HG02763 (cell line): ENCODE measurements at regions not wholly inside any gene's neighbourhood (a gene's known extent, or its start where the extent isn't known, plus 50 kb on each side); places are given as distances from the start of the nearest gene placed in this dataset.
A peak's percentile ranks its signal among the peaks of the same experiment; 100 is the strongest.

Source experiments
- ATAC-seq: cut with Tn5 transposase; IDR thresholded peaks from one replicate; pipeline ENCODE4 v1.9.1; 2021; ENCODE audit warnings: mild to moderate bottlenecking, moderate library complexity; ENCODE audit not compliant: unreplicated experiment

DNA sequence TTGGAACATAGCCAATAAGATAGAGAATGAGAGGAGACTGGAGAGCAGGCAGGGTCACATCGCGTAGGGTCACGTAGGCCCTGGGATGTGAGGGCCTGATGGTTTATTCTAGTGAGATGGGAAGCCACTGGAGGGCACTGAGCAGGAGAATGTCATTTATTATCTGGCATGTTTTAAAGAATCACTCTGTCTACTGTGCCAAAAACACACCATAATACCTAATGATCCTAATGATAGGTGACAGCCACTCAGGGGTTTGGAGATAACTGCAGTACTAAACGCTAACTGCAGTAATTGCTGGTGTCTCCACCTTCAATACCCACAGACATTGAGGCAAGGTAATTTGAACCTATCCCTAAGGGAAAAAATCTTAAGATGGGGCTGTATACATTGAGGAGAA, 185.4 kb downstream of the TTLL7 start:
- ATAC-seq: no peak

DNA sequence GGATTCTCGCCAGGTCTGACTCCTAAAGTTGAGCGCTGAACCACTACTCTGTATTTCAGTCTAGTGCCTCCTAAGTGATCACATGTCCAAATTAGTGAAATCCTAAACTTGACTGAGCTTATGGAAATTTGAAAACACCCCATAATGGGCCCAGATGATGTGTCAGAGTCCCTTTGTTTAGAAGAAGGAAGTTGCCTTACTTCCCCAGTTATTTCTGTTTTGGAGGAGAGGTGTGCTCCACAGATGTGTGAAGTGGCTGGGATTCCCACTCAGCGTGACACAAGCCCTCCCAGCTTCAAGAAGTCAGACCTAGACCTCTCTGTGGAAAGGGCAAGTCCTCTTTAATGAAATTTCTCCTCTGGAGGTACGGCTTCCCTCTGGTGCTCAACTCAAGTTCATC, 188.8 kb downstream of the TTLL7 start:
- no peak for ATAC-seq

DNA sequence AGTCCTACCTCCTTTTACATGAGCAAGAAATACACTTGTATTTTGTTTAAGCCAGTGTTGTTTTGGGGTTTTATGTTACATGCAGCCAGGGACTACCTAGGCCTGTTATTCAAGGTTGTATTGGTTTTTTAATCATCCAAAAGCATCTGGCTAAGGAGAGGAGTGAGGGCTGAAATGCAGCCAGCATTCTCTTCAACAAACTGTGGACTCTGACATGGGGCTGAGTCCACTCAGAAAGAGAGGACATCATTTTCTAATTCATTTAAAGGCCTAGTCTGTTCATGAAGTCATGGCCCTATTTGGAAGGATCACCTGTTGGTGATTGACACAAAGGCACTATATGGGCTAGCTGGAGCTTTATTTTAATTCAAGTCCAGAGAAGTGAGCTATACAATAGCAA, 190.4 kb downstream of the TTLL7 start:
- ATAC-seq: no peak

DNA sequence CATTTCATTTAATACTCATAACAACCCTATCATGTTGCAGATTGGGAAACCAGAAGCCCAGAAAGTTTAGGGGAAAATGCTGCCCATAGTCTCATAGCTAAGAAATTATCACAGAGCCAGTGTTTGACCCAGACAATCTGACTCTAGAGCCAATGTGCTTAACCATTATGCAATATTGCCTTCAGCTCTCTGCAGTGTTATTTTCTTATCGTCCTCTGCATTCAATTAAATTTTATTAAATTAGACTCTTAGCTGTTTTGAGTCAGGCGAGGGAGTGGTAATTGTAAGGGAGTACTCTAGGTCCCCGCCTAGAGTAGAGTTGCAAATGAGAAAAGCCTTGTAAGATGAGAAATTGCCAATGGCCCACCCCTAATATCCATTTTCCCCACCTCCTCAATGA, 191.1 kb downstream of the TTLL7 start:
- ATAC-seq: no peak

DNA sequence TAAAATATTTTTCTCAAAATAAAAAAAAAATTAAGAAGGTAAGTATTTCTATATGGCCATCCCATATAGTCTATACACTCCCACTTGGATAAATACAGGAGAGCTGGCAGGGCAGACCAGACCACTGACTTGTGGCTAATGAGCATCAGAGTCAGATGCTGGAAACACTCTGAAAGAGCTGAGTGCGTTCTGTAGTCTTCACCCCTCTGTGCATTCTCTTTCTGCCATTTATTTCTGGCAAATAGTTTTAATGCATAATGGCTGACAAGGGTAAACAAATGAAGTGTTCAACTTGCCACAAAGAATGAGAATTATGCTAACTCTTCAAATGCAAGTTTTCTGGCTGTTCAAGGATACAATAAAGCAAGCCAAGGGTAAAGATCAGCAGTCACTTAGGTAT, 191.7 kb downstream of the TTLL7 start:
- ATAC-seq: no peak

DNA sequence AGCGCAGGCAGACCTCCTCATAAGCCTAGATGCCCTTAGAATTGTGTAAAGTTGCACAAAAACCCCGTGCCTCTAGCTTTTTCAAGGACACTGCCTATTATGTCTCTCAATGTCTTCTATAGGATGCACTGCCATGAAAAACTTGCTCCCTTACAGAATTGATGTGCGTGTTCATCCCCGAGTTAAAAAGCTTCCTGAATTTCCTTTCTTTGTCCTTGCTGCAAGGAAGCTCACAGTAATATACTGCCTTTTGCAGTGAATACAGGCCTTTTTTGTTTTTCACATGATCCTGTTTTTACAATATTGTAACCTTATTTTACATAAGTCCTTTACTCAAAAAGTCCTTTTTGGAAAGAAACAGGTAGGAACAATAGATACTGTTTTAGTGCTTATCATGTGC, 193.0 kb downstream of the TTLL7 start:
- no peak for ATAC-seq

DNA sequence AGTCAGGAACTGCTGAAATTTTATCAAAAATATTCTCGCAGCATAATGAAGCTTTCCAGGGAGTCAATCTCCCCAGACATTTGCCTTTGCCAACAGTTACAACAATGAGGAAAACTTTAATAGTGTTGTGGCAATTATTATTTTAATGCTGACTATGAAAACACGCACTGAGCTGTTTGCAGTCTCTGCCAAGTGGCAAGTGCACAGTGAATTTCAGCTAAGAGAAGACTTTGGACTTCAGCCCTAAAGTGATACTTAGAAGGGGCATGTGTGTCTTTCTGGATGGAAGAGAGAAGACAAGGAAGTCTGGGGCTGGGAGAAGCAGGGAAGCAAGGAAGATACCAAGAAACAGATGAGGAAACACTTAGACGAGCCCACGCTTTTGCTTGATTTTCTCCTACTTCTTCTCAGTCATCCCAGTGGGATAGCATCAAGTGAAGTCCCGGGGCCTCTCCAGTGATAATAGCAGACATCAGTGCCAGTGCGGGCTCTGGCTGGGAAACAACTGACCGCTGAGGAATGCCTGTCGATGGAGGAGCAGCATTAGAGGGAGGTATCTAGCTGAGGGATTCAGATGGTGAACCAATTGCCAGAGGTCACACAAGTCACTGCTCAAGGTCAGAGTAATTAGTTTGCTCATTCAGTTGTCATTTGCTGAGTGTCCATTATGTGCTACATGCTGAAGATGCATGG, 196.3 kb downstream of the TTLL7 start:
- no peak for ATAC-seq

DNA sequence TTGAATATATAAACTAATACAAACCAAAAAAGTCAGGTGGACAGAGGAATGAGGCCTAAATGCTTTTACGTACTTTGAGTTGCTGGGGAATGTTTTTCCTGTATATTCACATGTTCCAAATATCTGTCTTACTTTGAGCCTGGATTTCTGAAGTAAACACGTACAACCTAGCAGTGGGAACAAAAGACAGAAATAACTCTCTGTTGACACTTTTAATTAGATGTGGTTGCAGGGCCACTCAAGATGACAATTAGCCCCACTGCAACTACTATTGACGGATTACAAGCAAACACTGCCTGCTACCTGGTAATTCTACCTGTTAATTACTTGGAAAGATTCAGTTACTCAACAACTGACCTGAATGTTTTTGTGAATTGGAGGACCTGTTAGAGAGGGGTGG, 196.9 kb downstream of the TTLL7 start:
- ATAC-seq: no peak

DNA sequence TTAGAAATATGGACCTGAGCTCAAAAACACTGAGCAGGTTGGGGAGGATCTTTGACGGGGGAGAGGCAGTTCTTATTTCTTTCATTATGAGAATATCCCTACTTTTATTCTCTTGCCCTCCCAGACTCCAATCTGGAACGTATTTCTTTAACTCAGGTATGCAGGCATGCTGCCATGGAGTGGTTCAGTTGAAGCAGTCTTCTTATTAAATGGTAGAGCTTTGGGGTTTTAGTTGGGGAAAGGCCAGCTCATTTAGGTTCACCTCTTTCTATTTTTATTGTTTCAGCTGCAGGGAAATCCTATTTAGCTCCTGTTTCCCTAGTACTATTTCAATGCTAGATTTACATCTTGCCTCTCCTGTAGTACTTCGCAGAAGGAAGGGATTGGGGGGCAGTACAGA, 198.9 kb downstream of the TTLL7 start:
- ATAC-seq: no peak

DNA sequence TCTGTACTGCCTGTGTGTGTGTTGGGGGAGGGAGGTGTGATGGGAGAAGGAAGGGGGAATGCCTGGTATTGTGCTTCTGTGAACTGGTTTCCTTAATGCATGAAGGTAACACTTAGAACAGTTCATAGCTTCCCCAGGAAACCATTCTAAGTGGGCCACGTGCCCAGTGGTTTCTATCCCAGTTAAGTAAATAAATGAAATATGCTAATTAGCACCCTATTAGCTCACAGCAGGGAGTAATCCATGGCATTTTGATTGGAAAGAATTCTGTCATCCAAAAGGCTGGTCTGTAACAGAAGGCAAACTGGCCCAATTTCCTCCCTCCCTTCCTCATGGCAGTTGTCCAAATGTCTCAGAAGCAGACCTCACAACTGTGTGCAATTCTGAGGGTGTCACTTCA, 199.3 kb downstream of the TTLL7 start:
- no peak for ATAC-seq

DNA sequence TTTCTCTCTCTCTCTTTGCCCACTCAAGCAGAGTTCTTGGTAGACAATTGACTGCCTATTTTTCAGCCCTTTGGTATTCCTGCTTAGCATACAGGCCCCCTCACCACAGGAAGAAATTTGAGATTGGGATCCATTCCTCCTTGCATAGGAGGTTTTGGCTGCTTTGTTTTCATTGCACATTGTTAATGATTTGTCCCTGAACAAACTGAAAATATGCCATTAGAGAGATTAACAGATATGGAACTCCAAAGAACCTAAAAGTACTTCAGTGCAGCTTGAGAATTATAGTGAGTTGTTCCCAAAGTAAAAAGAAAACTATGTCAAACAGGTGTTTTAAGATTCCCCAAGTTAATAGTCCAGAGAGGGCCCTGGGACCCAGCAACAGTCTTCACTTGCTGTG, 200.0 kb downstream of the TTLL7 start:
- no peak for ATAC-seq

DNA sequence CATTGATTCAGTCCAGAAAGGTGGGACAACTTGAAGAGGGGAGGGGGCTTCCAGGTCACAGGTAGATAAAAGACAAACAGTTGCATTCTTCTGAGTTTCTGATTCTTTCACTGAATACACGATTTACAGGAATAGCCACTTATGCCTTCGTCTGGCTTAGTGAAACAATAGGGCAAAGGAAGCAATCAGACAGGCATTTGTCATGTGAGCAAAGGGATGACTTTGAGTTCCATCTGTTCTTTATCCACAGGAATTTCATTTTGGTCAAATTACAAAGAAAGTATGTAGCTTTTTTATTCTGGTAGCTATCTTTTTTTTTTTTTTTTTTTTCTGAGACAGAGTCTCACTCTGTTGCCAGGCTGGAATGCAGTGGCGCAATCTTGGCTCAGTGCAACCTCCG, 202.5 kb downstream of the TTLL7 start:
- no peak for ATAC-seq

DNA sequence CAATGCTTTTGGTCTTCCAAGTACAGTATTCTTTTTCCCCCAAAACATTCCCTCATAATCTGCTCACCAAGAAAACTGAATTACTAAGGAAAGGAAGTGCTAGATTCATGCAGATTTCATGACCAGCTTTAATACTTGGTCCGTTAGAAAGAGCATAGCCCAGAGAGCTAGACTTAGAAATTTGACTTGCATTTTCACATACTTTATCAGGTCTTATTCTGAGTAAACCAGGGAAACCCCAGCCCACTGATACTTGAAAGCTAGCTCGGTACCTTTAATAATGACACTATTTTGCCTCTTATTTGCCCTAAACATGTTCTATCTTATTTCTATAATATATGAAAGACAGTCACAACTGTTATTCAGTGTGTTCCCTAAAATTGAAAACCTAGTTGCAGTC, 204.5 kb downstream of the TTLL7 start:
- peak; percentile 51 for ATAC-seq

DNA sequence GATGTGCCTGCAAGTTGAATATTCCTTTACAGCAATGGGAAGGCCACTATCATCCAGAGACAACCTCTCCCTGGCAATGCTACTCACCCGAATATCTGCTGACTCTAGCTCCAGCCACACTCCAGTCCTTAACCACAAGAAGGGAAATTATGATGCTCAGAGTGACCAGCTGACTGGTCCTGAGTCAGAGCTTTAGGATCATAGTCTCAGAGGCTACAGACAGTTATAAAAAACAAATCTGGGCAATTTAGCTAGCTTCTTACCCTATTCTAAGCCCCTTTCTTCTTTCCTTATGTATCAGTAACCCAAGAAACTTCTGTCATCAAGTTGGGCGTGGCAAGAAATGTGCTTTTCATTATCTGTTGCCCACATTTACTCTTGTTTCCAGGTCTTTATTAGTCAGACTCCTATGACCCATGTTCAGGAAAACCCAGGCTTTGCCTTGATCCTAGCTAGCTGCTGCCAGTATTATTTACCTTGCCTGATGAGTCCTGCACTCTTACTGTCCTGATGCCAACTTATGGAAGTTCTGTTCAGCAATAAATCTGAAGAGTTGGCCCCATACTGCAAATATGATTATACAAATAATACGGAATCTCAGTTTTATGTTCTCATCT, 207.0 kb downstream of the TTLL7 start:
- ATAC-seq: no peak

DNA sequence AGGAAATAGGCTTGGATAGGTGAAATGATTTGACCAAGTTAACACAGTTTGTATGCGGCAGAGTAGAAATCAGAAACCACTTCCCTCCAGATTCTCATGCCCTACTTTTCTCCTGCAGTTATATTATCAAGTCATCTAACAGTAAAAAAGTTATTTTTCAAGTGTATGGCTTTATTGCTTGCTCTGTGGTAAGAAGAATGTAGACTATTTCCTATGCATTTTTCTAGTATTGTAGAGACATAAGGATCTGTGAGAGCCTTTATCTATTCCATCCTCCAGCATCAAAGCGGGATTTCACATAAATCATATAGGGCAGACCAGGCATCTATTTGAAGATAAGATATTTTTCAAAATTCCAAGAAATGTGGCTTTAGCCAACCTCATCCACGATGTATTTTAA, 208.5 kb downstream of the TTLL7 start:
- ATAC-seq: no peak

DNA sequence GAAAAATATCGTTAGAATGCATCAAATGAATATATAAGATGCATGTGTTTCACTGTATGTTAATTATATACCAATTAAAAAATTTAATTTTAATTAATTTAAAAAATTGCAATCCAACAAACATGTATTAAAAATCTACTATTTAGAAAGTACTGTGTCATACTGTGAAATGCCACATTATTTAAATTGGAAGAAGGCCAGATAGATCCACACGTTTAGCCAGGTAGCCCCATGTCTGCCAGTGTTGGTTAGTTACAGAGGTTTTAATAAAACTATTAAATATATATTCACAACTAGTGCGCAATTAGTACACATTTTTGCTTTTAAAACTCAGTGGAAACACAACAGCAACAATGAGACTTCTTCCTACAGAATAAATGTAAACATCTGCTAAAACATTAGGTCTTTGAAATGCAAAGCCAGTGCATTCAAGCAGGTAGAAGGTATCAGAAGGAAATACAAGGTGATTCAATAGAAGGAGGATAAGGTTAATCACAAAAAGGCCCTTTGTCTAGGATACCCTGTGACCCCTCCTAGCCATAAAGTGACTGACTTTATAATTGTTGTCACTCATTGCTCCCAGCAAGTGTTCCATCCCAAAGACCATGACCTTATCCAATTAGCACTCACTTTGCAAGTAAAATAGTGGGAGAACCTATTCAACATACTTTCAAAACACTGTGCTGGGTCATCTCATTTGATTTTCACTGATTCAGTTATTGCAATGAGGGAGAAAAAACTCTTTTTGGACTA, 211.5 kb downstream of the TTLL7 start:
- ATAC-seq: no peak

DNA sequence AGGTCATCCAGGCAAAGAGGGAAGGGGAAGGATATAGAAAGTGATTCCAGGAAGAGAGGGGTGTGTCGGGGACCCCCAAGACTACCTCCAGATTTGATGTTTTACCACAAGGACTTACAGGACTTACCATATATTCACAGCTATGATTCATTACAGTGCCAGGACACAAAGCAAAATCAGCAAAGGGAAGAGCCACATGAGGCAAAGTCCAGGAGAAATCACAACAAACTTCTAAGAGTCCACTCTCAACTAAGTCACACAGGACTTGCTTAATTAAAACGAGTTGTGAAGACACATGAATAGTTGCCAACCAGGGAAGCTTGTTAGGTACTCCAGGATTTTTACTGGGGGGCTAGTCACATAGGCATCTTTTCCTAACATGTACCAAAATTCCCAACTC, 217.3 kb downstream of the TTLL7 start:
- ATAC-seq: no peak

DNA sequence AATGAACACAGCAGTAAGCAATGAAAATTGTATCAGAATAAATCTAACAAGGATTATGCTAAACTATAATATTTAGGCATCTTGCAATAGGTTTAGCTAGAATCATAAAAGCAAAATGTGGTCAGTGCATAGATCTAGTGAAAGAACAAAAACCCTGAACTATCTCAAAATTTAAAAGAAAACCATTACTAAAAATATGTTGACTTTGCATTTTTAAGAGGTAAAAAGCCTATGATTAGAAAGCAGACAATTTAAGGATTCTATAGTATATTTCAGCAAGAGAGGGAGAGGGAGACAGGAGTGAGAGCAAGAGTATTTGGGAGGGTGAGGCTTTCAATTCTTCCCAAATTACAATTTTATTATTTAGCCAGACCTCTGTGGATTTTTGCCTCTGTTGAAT, 219.4 kb downstream of the TTLL7 start:
- no peak for ATAC-seq

DNA sequence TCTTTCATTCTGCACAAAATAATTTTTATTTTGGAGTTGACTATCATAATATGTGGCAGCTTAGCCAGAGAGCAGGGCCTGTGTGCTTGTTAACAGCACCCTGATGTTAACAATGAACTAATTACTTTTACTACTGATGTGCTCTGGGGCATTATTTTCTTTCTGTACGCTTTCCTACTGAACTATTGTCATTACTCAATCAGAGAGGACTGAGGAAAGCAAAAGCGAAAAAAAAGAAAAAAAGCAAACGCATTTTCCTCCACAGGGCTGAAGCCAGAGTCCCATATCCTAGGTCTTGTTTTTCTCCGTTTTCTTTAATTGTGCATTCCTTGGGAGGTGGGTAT, 221.2 kb downstream of the TTLL7 start:
- no peak for ATAC-seq

DNA sequence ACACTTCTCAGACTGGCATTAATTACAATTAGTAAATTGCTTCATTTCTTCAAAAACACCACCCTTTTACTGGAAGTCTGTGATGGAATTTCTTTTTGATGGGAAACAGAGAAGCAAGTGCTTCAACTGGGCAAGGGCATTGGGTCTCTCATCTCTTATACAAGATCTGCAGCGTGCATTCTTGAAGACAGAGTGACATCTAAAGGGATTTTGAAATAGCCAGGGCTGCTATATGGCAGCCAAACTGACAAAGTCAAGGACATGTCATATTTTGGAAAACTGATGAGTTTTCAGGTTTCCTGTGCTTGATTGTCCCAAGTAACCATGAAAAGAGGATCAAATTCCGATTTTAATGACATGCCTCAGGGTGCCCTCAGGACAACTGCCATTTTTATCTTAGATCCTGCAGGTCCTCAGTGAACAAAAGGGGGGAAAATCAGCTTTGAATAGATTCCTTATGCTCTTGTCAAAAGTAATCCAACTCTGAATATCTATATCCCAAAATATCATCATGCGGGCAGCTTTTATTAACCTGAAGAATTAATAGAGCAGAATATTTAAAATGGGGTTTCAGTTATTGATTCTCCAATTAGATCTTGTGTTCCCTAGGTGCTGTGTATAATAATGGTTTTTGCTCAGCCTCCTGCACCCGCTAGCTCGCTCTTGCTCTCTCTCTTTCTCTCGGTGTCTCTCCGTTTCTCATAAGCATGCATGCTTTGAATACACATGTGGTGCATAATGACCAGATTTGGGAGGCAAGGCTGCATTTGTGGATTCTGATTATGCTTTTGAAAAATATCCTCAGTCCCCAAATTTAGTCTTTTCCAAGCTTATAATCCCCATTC, 221.8 kb downstream of the TTLL7 start:
- ATAC-seq: no peak

DNA sequence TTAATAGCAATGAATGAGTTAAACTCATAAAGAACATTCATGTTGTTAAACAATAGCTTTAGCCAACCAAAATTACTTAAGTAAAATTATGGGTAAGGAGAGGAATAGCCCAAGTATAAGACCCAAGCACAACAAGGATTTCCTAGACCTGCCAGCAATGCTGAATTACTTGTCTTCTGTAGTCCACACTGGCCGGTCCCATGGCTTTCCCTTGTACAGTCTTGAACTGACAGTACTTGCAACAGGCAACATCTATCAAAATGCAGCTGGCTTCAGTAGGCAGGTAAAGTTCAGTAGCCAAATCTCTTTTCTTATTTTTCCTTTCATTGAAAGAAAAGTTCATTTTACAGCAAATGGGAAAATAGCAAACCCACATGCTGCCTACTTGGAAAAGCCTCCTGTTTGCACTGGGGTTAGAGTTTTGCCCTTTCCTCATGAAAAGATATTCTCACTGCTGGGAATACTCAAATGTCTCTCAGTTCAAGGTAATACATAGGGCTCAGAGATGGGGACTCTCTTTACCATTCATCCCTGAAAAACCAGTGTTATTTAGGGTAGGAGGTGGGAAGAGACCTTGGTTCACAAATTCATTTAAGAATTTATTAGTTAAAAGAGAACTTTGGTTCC, 222.8 kb downstream of the TTLL7 start:
- ATAC-seq: no peak
